HEK293 (cell line): ENCODE measurements at regions not wholly inside any gene's neighbourhood (a gene's known extent, or its start where the extent isn't known, plus 50 kb on each side); places are given as distances from the start of the nearest gene placed in this dataset.

Source experiments
- ATF2 ChIP-seq: fragments of 450-650 bp; formaldehyde crosslinking; IDR thresholded peaks from 2 replicates; pipeline ENCODE4 v1.5.1; 2016; ENCODE audit warnings: missing biosample characterization, missing genetic modification characterization, low read depth
- CTCF ChIP-seq: fragments of 450-650 bp; formaldehyde crosslinking; IDR thresholded peaks from 2 replicates; pipeline ENCODE4 v1.5.1; 2016; ENCODE audit warnings: missing biosample characterization, missing genetic modification characterization
- KLF9 ChIP-seq: fragments of 450-650 bp; formaldehyde crosslinking; IDR thresholded peaks from 2 replicates; pipeline ENCODE4 v1.5.1; 2016; ENCODE audit warnings: missing biosample characterization, missing genetic modification characterization, low read depth
- REST ChIP-seq: fragments of 450-650 bp; formaldehyde crosslinking; IDR thresholded peaks from 2 replicates; pipeline ENCODE4 v1.5.1; 2016; ENCODE audit warnings: missing biosample characterization, missing genetic modification characterization
- SP7 ChIP-seq: fragments of 450-650 bp; formaldehyde crosslinking; IDR thresholded peaks from 2 replicates; pipeline ENCODE4 v1.5.1; 2016; ENCODE audit warnings: missing biosample characterization, missing genetic modification characterization
- ZBTB26 ChIP-seq: fragments of 450-650 bp; formaldehyde crosslinking; optimal IDR thresholded peaks from 2 replicates; pipeline ENCODE3; 2016; ENCODE audit warnings: missing biosample characterization, mild to moderate bottlenecking, missing genetic modification characterization
- ZEB2 ChIP-seq: fragments of 450-650 bp; formaldehyde crosslinking; IDR thresholded peaks from 2 replicates; pipeline ENCODE4 v1.5.1; 2016; ENCODE audit warnings: missing biosample characterization, missing genetic modification characterization
- ZNF175 ChIP-seq: fragments of 450-650 bp; formaldehyde crosslinking; IDR thresholded peaks from 2 replicates; pipeline ENCODE4 v1.5.1; 2016; ENCODE audit warnings: missing biosample characterization, missing genetic modification characterization
- ZNF184 ChIP-seq: fragments of 450-650 bp; IDR thresholded peaks from 2 replicates; pipeline ENCODE4 v1.5.1; 2018; ENCODE audit warnings: missing biosample characterization, mild to moderate bottlenecking, missing genetic modification characterization
- ZNF274 ChIP-seq, 2 experiments: fragments of 200-500 bp in 1 of 2; fragments of 450-650 bp in 1 of 2; sonication (Bioruptor generic) in 1 of 2; formaldehyde crosslinking in 1 of 2; IDR thresholded peaks; 2 replicates each; pipeline versions ENCODE4 v1.5.1 to v1.6.1; 2014 to 2016; ENCODE audit warnings: borderline replicate concordance in 1 of 2, inconsistent platforms in 1 of 2, low read length in 1 of 2, missing biosample characterization in 1 of 2, missing genetic modification characterization in 1 of 2
- ZNF555 ChIP-seq: fragments of 450-650 bp; formaldehyde crosslinking; conservative IDR thresholded peaks from 2 replicates; pipeline ENCODE4 v1.5.1; 2017; ENCODE audit warnings: missing biosample characterization, mild to moderate bottlenecking, missing genetic modification characterization, inconsistent platforms
- ZNF776 ChIP-seq: fragments of 450-650 bp; formaldehyde crosslinking; IDR thresholded peaks from 2 replicates; pipeline ENCODE4 v1.5.0; 2017; ENCODE audit warnings: missing biosample characterization, missing genetic modification characterization, borderline replicate concordance
- ZSCAN16 ChIP-seq: fragments of 450-650 bp; formaldehyde crosslinking; IDR thresholded peaks from 2 replicates; pipeline ENCODE4 v1.5.1; 2016; ENCODE audit warnings: missing biosample characterization, missing genetic modification characterization

GRCh38 chr17:27109346-27109745 is 184.6 kb upstream of the WSB1 start:
- no peak for TF ChIP-seq KLF9 (tag by site-specific recombination)
- no peak for TF ChIP-seq ZBTB26 (tag by site-specific recombination)
- no peak for TF ChIP-seq ZNF175 (tag by site-specific recombination)
- TF ChIP-seq CTCF: no peak
- no peak for TF ChIP-seq ZNF274 (IDR thresholded peaks at IDR 0.05; ENCODE audit: low read length)
- no peak for TF ChIP-seq ZNF274 (tag by site-specific recombination; IDR thresholded peaks at IDR 0.05; ENCODE audit: borderline replicate concordance)
- TF ChIP-seq ATF2 (tag by site-specific recombination): no peak
- TF ChIP-seq REST (tag by site-specific recombination): no peak
- no peak for TF ChIP-seq ZNF184 (tag by site-specific recombination)
- no peak for TF ChIP-seq ZNF776
- no peak for TF ChIP-seq ZNF555 (tag by site-specific recombination)
- TF ChIP-seq SP7 (tag by site-specific recombination): no peak
- no peak for TF ChIP-seq ZEB2 (tag by site-specific recombination)
- no peak for TF ChIP-seq ZSCAN16 (tag by site-specific recombination)
